GM21526 (cell line): ENCODE measurements at regions not wholly inside any gene's neighbourhood (a gene's known extent, or its start where the extent isn't known, plus 50 kb on each side); places are given as distances from the start of the nearest gene placed in this dataset.

Experiments used
- ATAC-seq: cut with Tn5 transposase; IDR thresholded peaks from one replicate; pipeline ENCODE4 v1.9.1; 2021; ENCODE audit warnings: moderate library complexity; ENCODE audit not compliant: unreplicated experiment, low FRiP score

- ATAC-seq, result no peak
Observed at GRCh38 chr6:170483413-170483812, 69.7 kb downstream of the PSMB1 start.

- no peak for ATAC-seq
Observed at GRCh38 chr6:170480050-170480692, 72.9 kb downstream of the PSMB1 start.

- ATAC-seq, result no peak
Observed at GRCh38 chr6:170476360-170476759, 76.7 kb downstream of the PSMB1 start.

GRCh38 chr6:170475118-170475517, 78.0 kb downstream of the PSMB1 start:
- ATAC-seq, result no peak

- ATAC-seq, result no peak
Observed at GRCh38 chr6:170473801-170474200, 79.3 kb downstream of the PSMB1 start.

GRCh38 chr6:170473301-170473717, 79.8 kb downstream of the PSMB1 start:
- no peak for ATAC-seq

GRCh38 chr6:170471491-170471890, 81.6 kb downstream of the PSMB1 start:
- ATAC-seq, result no peak

- no peak for ATAC-seq
Observed at GRCh38 chr6:170470734-170471133, 82.4 kb downstream of the PSMB1 start.

- no peak for ATAC-seq
Observed at GRCh38 chr6:170464524-170464979, 88.6 kb downstream of the PSMB1 start.

- ATAC-seq, result no peak
Observed at GRCh38 chr6:170464080-170464479, 89.0 kb downstream of the PSMB1 start.

GRCh38 chr6:170463101-170463721, 89.9 kb downstream of the PSMB1 start:
- ATAC-seq, result no peak

- ATAC-seq, result no peak
Observed at GRCh38 chr6:170462366-170463020, 90.6 kb downstream of the PSMB1 start.

- ATAC-seq, result no peak
Observed at GRCh38 chr6:170461556-170462365, 91.3 kb downstream of the PSMB1 start.

- no peak for ATAC-seq
Observed at GRCh38 chr6:170461111-170461510, 92.0 kb downstream of the PSMB1 start.

GRCh38 chr6:170460641-170461040, 92.5 kb downstream of the PSMB1 start:
- no peak for ATAC-seq

GRCh38 chr6:170459451-170459850, 93.7 kb downstream of the PSMB1 start:
- peak; percentile 45 for ATAC-seq

GRCh38 chr6:170456886-170457698, 96.0 kb downstream of the PSMB1 start:
- ATAC-seq, result no peak
